PFSK-1 (cell line): ENCODE measurements at regions not wholly inside any gene's neighbourhood (a gene's known extent, or its start where the extent isn't known, plus 50 kb on each side); places are given as distances from the start of the nearest gene placed in this dataset.

Experiments used
- POLR2AphosphoS5 ChIP-seq: IDR thresholded peaks from 2 replicates; pipeline ENCODE4 v1.6.1; 2012; ENCODE audit warnings: low read depth, mild to moderate bottlenecking, control low read depth, low read length, moderate library complexity
- SIN3A ChIP-seq: IDR thresholded peaks from 2 replicates; pipeline ENCODE4 v1.6.1; 2012; ENCODE audit warnings: mild to moderate bottlenecking, low read length, moderate library complexity, borderline replicate concordance; ENCODE audit not compliant: insufficient read depth

DNA sequence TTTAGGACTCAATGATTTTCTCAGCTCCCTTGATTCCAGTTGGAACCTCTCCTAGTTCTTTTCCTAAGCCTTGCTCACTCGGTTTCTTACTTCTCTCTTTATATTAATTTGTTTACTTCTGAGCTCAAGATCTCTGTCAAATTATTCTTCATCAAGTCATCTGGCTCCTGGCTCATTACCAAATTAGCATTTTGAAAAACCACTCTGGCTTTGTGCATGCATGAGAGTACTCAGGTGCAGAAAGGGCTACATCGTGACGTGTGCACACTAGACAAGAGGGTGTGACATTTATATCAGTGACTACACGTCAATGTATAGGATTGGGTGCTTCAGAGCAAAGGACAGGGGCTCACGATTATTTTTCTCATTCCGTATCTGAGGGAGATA is 645.7 kb upstream of the DPP6 start:
- no peak for TF ChIP-seq SIN3A
- TF ChIP-seq POLR2AphosphoS5 = no peak
